GM23338 (cell line): ENCODE measurements at regions not wholly inside any gene's neighbourhood (a gene's known extent, or its start where the extent isn't known, plus 50 kb on each side); places are given as distances from the start of the nearest gene placed in this dataset.

Source experiments
- ATAC-seq: fragments of 200-7000 bp; cut with Tn5 transposase; 3 replicates; pipeline ENCODE4 v1.9.1; 2020
- DNase-seq: peaks from one replicate; pipeline ENCODE4 v3.0.0-alpha.2; 2015; ENCODE audit warnings: low spot score
- H2AFZ ChIP-seq: fragments of 200-600 bp; sonication (generic); 2 replicates; pipeline ENCODE4 v1.8.0; 2016; ENCODE audit warnings: antibody characterized with exemption, mild to moderate bottlenecking, moderate library complexity
- H3F3A ChIP-seq: fragments of 200-600 bp; sonication (generic); replicated peaks from 2 replicates; pipeline ENCODE4 v1.8.0; 2017; ENCODE audit warnings: antibody characterized with exemption, mixed run types, low read depth
- H3K27ac ChIP-seq: fragments of 200-600 bp; sonication (generic); 2 replicates; pipeline ENCODE4 v1.6.1; 2016; ENCODE audit warnings: low read depth
- H3K27me3 ChIP-seq: fragments of 200-600 bp; sonication (generic); 2 replicates; pipeline ENCODE4 v1.8.0; 2016; ENCODE audit warnings: mild to moderate bottlenecking, mixed run types, moderate library complexity; ENCODE audit not compliant: insufficient read depth
- H3K36me3 ChIP-seq: fragments of 200-600 bp; sonication (generic); 2 replicates; pipeline ENCODE4 v1.8.0; 2016; ENCODE audit warnings: mild to moderate bottlenecking; ENCODE audit not compliant: insufficient read depth
- H3K4me1 ChIP-seq: fragments of 200-600 bp; sonication (generic); 2 replicates; pipeline ENCODE4 v1.8.0; 2016; ENCODE audit warnings: mild to moderate bottlenecking, moderate library complexity; ENCODE audit not compliant: insufficient read depth
- H3K4me2 ChIP-seq: fragments of 200-600 bp; sonication (generic); 2 replicates; pipeline ENCODE4 v1.7.1; 2017; ENCODE audit warnings: mixed run types
- H3K4me3 ChIP-seq: fragments of 200-600 bp; sonication (generic); 2 replicates; pipeline ENCODE4 v1.6.1; 2016; ENCODE audit warnings: mixed run types
- H3K79me2 ChIP-seq: fragments of 200-600 bp; sonication (generic); replicated peaks from 2 replicates; pipeline ENCODE4 v1.8.0; 2017; ENCODE audit warnings: mild to moderate bottlenecking; ENCODE audit not compliant: insufficient read depth
- H3K9me2 ChIP-seq: fragments of 200-600 bp; sonication (generic); 2 replicates; pipeline ENCODE4 v1.8.0; 2017; ENCODE audit not compliant: insufficient read depth
- H4K20me1 ChIP-seq: fragments of 200-600 bp; sonication (generic); replicated peaks from 2 replicates; pipeline ENCODE4 v1.8.0; 2017; ENCODE audit warnings: mild to moderate bottlenecking; ENCODE audit not compliant: insufficient read depth
- H3K27ac Mint-ChIP-seq: 2 replicates; pipeline ENCODE4 v1.8.0; 2020; ENCODE audit warnings: inconsistent platforms, mild to moderate bottlenecking, moderate library complexity, mixed read lengths
- H3K27me3 Mint-ChIP-seq: 3 replicates; pipeline ENCODE4 v1.8.0; 2022; ENCODE audit warnings: low read depth, mild to moderate bottlenecking, moderate library complexity, mixed read lengths, inconsistent platforms; ENCODE audit not compliant: insufficient read depth, poor library complexity
- H3K36me3 Mint-ChIP-seq: 3 replicates; pipeline ENCODE4 v1.8.0; 2021; ENCODE audit warnings: low read depth, mild to moderate bottlenecking, inconsistent platforms, moderate library complexity, mixed read lengths
- H3K4me1 Mint-ChIP-seq: 3 replicates; pipeline ENCODE4 v1.8.0; 2020; ENCODE audit warnings: mild to moderate bottlenecking, inconsistent platforms, mixed read lengths
- H3K4me3 Mint-ChIP-seq: 3 replicates; pipeline ENCODE4 v1.8.0; 2021; ENCODE audit warnings: moderate library complexity, mild to moderate bottlenecking, inconsistent platforms, mixed read lengths
- H3K9me3 Mint-ChIP-seq: 3 replicates; pipeline ENCODE4 v1.8.0; 2020; ENCODE audit warnings: moderate library complexity, mild to moderate bottlenecking, inconsistent platforms, mixed read lengths
- CREB1 ChIP-seq: fragments of 250-450 bp; sonication (Bioruptor Pico); IDR thresholded peaks from 2 replicates; pipeline ENCODE4 v1.5.0; 2020; ENCODE audit warnings: low read depth, mild to moderate bottlenecking, moderate library complexity
- CTCF ChIP-seq, 2 experiments: fragments of 200-600 bp in 1 of 2; sonication (generic) in 1 of 2; conservative IDR thresholded peaks; 2 replicates each; pipeline versions ENCODE4 v1.5.1 to v1.6.1; 2016 to 2017; ENCODE audit warnings: antibody characterized with exemption in 2 of 2, low read depth in 2 of 2, mild to moderate bottlenecking in 2 of 2, moderate library complexity in 1 of 2
- ETS1 ChIP-seq: IDR thresholded peaks from 2 replicates; pipeline ENCODE4 v1.6.1; 2016; ENCODE audit warnings: antibody characterized with exemption
- EZH2 ChIP-seq: fragments of 200-600 bp; sonication (generic); IDR thresholded peaks from one replicate; pipeline ENCODE4 v1.8.0; 2017; ENCODE audit warnings: antibody characterized with exemption, mild to moderate bottlenecking, low read depth; ENCODE audit not compliant: unreplicated experiment
- EZH2phosphoT487 ChIP-seq: fragments of 200-600 bp; sonication (generic); IDR thresholded peaks from one replicate; pipeline ENCODE4 v1.8.1; 2018; ENCODE audit warnings: antibody characterized with exemption; ENCODE audit not compliant: unreplicated experiment
- JUNB ChIP-seq: IDR thresholded peaks from one replicate; pipeline ENCODE4 v1.6.1; 2016; ENCODE audit warnings: antibody characterized with exemption; ENCODE audit not compliant: unreplicated experiment
- NANOG ChIP-seq: IDR thresholded peaks from 2 replicates; pipeline ENCODE4 v1.6.1; 2016; ENCODE audit warnings: antibody characterized with exemption, borderline replicate concordance
- POLR2AphosphoS5 ChIP-seq: IDR thresholded peaks from 2 replicates; pipeline ENCODE4 v1.6.1; 2016; ENCODE audit warnings: antibody characterized with exemption, low read depth
- REST ChIP-seq: IDR thresholded peaks from one replicate; pipeline ENCODE4 v1.6.1; 2018; ENCODE audit warnings: antibody characterized with exemption; ENCODE audit not compliant: unreplicated experiment
- STAT1 ChIP-seq: IDR thresholded peaks from one replicate; pipeline ENCODE4 v1.6.1; 2016; ENCODE audit warnings: antibody characterized with exemption; ENCODE audit not compliant: unreplicated experiment
- ZNF114 ChIP-seq: fragments of 250-450 bp; sonication (Bioruptor Pico); IDR thresholded peaks from 2 replicates; pipeline ENCODE4 v1.5.0; 2020; ENCODE audit warnings: mild to moderate bottlenecking, moderate library complexity
- ZNF331 ChIP-seq: fragments of 250-450 bp; sonication (Bioruptor Pico); IDR thresholded peaks from 2 replicates; pipeline ENCODE4 v1.5.0; 2020; ENCODE audit warnings: low read depth, mild to moderate bottlenecking, moderate library complexity
- ZNF462 ChIP-seq: fragments of 250-450 bp; sonication (Bioruptor Pico); IDR thresholded peaks from 2 replicates; pipeline ENCODE4 v1.5.0; 2020; ENCODE audit warnings: mild to moderate bottlenecking, moderate library complexity

- Histone ChIP-seq H3K36me3 (no peaks in the 10 kb centered on the region), H2AFZ (no peak overlapping the region), H3K79me2 (no peaks in the 10 kb centered on the region), H3K4me1 (no peaks in the 10 kb centered on the region), H4K20me1 (no peaks in the 10 kb centered on the region), H3K4me2 (no peak overlapping the region), H3F3A (no peaks in the 10 kb centered on the region), H3K9me2 (no peaks in the 10 kb centered on the region), H3K27me3 (no peaks in the 10 kb centered on the region), H3K4me3 (no peak overlapping the region), H3K27ac (no peak overlapping the region)
- no peaks in the 10 kb centered on the region for H3K4me1 Mint-ChIP-seq
- H3K4me3 Mint-ChIP-seq, result no peak overlapping the region
- no peaks in the 10 kb centered on the region for H3K9me3 Mint-ChIP-seq
- ATAC-seq (no peak), DNase-seq (no peak)
- peaks cover 3% of the 10 kb centered on the region for H3K27me3 Mint-ChIP-seq
- TF ChIP-seq ZNF462 (CRISPR knock-in tag), result no peak
- no peak for TF ChIP-seq ZNF114 (CRISPR knock-in tag)
- TF ChIP-seq ETS1, result no peak
- TF ChIP-seq JUNB, result no peak
- no peak for TF ChIP-seq CREB1
- no peak for TF ChIP-seq EZH2phosphoT487
- TF ChIP-seq EZH2, result no peak
- no peak for TF ChIP-seq STAT1
- no peak for TF ChIP-seq NANOG
- no peak for TF ChIP-seq REST
- no peak for TF ChIP-seq ZNF331 (CRISPR knock-in tag)
- no peak for TF ChIP-seq POLR2AphosphoS5
- TF ChIP-seq CTCF (conservative IDR thresholded peaks at IDR 0.05; ENCODE audit: low read depth in 2 of 2), result no peak
- no peak overlapping the region for H3K27ac Mint-ChIP-seq
- no peaks in the 10 kb centered on the region for H3K36me3 Mint-ChIP-seq
Measured at GRCh38 chr2:122233372-122233771, 477.9 kb downstream of the TSN start.
